Tongue (tissue), 1 donor: ENCODE measurements at regions not wholly inside any gene's neighbourhood (a gene's known extent, or its start where the extent isn't known, plus 50 kb on each side); places are given as distances from the start of the nearest gene placed in this dataset.
A peak's percentile ranks its signal among the peaks of the same experiment; 100 is the strongest.
"Not testable (repeated sequence)": the region's sequence is repeated elsewhere in the genome, so short reads cannot be mapped to it uniquely, and the experiment has no call there.

ENCODE experiments used
- DNase-seq: peaks from one replicate; pipeline ENCODE4 v3.0.0-alpha.2; 2015

- no peak for DNase-seq
Observed at GRCh38 chr7:106749165-106749564, 88.2 kb upstream of the CCDC71L start.

- DNase-seq: no peak
Observed at GRCh38 chr7:106750773-106751172, 89.8 kb upstream of the CCDC71L start.

GRCh38 chr7:106752367-106752766, 91.4 kb upstream of the CCDC71L start:
- no peak for DNase-seq

- DNase-seq: not testable (repeated sequence)
Observed at GRCh38 chr7:106755024-106755423, 94.1 kb upstream of the CCDC71L start.

- no peak for DNase-seq
Observed at GRCh38 chr7:106755641-106756040, 94.7 kb upstream of the CCDC71L start.

GRCh38 chr7:106756071-106756470, 95.1 kb upstream of the CCDC71L start:
- DNase-seq: no peak

GRCh38 chr7:106756884-106757283, 95.9 kb upstream of the CCDC71L start:
- no peak for DNase-seq

GRCh38 chr7:106757846-106758245, 96.9 kb upstream of the CCDC71L start:
- DNase-seq: peak; percentile 61

GRCh38 chr7:106762845-106763244, 101.9 kb upstream of the CCDC71L start:
- DNase-seq: not testable (repeated sequence)

- no peak for DNase-seq
Observed at GRCh38 chr7:106763717-106764116, 101.4 kb upstream of the PIK3CG start.

GRCh38 chr7:106765727-106766355, 99.2 kb upstream of the PIK3CG start:
- DNase-seq: no peak

- no peak for DNase-seq
Observed at GRCh38 chr7:106766551-106766950, 98.5 kb upstream of the PIK3CG start.

- no peak for DNase-seq
Observed at GRCh38 chr7:106767078-106767477, 98.0 kb upstream of the PIK3CG start.

GRCh38 chr7:106767498-106768323, 97.4 kb upstream of the PIK3CG start:
- peak; percentile 7 for DNase-seq

GRCh38 chr7:106768324-106768751, 96.7 kb upstream of the PIK3CG start:
- DNase-seq: no peak

GRCh38 chr7:106770191-106770590, 94.9 kb upstream of the PIK3CG start:
- DNase-seq: peak; percentile 11

GRCh38 chr7:106772655-106773108, 92.4 kb upstream of the PIK3CG start:
- DNase-seq: no peak

- DNase-seq: no peak
Observed at GRCh38 chr7:106773228-106773627, 91.9 kb upstream of the PIK3CG start.

GRCh38 chr7:106773721-106774120, 91.4 kb upstream of the PIK3CG start:
- DNase-seq: no peak

GRCh38 chr7:106774213-106774767, 90.8 kb upstream of the PIK3CG start:
- no peak for DNase-seq

GRCh38 chr7:106774768-106775551, 90.1 kb upstream of the PIK3CG start:
- no peak for DNase-seq

GRCh38 chr7:106775552-106775936, 89.5 kb upstream of the PIK3CG start:
- DNase-seq: no peak
